ENCODE measurements at regions not wholly inside any gene's neighbourhood (a gene's known extent, or its start where the extent isn't known, plus 50 kb on each side); places are given as distances from the start of the nearest gene placed in this dataset.

DNA sequence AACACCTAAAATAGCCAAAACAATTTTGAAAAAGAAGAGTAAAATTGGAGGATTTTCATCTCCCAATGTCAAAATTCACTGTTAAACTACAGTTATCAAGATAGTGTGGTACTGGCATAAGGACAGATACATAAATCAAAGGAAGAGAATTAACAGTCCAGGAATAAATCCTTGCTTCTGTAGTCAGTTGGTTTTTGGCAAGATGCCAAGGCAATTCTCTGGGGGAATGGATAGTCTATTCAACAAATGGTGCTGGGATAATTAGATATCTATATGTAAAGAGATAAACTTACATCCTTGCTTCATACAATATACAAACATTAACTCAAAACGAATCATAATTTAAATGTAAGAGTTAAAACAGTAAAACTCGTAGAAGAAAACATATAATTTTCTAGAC, 57.9 kb upstream of the SELENOK start:
- Histone ChIP-seq H3K4me3 (no peak overlapping the region), H3K27me3 (no peaks in the 10 kb centered on the region)
- 38 to 49% (median 42%) methylated on average over 2 of the region's 2 CpGs for WGBS, 3 donors

DNA sequence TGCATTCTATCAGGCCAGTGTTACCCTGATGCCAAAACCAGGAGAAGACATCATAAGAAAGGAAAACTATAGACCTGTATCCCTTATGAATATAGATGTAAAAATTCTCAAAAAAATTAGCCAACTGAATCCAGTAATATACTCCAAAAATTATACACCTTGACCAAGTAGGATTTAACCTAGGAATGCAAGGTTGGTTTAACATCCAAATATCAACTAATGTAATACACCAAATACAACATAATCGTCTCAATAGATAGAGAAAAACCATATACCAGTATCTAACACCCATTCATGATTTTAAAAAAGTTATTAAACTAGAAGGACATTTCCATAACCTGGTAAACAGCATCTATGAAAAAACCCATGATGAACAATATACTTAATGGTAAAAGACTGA, 56.5 kb upstream of the SELENOK start:
- WGBS, 3 donors: 86 to 88% (median 87%) methylated on average over 1 of the region's 1 CpG
- no peaks in the 10 kb centered on the region for H3K9me3 ChIP-seq

More for the DNA sequence above, 57.9 kb upstream of the SELENOK start:
- H3K9me3 ChIP-seq: no peaks in the 10 kb centered on the region
- no peaks in the 10 kb centered on the region for H3K36me3 ChIP-seq
- H3K27ac ChIP-seq: no peak overlapping the region
- TF ChIP-seq, protein P1, sequence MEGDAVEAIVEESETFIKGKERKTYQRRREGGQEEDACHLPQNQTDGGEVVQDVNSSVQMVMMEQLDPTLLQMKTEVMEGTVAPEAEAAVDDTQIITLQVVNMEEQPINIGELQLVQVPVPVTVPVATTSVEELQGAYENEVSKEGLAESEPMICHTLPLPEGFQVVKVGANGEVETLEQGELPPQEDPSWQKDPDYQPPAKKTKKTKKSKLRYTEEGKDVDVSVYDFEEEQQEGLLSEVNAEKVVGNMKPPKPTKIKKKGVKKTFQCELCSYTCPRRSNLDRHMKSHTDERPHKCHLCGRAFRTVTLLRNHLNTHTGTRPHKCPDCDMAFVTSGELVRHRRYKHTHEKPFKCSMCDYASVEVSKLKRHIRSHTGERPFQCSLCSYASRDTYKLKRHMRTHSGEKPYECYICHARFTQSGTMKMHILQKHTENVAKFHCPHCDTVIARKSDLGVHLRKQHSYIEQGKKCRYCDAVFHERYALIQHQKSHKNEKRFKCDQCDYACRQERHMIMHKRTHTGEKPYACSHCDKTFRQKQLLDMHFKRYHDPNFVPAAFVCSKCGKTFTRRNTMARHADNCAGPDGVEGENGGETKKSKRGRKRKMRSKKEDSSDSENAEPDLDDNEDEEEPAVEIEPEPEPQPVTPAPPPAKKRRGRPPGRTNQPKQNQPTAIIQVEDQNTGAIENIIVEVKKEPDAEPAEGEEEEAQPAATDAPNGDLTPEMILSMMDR (IDR thresholded peaks at IDR 0.05): no peak
- TF ChIP-seq POLR2A (IDR thresholded peaks at IDR 0.05) (no peak), EP300 (IDR thresholded peaks at IDR 0.05) (no peak)
- intact Hi-C loops (cut with DNase I): no loop called here
- H3K4me1 ChIP-seq (ENCODE audit: insufficient read depth): no peaks in the 10 kb centered on the region
- no peak for DNase-seq

DNA sequence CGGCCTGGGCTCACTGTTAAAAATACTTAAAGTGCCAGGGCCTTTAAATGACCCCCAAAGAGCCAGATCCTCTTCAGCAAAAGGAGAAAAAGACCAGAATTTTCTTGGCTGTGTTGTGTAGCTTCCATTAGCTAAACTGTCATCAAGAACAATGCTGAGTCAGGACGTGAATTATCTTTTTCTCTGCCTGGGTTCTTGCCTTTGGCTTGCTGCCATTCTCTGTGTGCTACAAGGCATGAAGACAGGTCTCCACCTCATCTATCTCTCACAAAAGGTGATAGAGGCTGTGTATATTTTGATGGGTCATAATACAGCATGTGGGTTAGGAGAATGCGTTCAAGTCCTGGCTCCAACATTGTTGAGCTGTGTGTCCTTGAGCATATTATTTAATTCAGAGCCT, 52.4 kb upstream of the SELENOK start:
- no peak for DNase-seq
- 46 to 53% (median 49%) methylated on average over 3 of the region's 3 CpGs for whole genome bisulfite sequencing, 3 donors
- no peaks in the 10 kb centered on the region for H3K4me1 ChIP-seq (ENCODE audit: insufficient read depth)
- no peak overlapping the region for H3K27ac ChIP-seq
- H3K9me3 ChIP-seq: no peaks in the 10 kb centered on the region
- H3K36me3 ChIP-seq: no peaks in the 10 kb centered on the region
- intact Hi-C loops (cut with DNase I): no loop called here
- H3K4me3 ChIP-seq: no peak overlapping the region
- H3K27me3 ChIP-seq: no peaks in the 10 kb centered on the region
- TF ChIP-seq POLR2A (IDR thresholded peaks at IDR 0.05) (no peak), EP300 (IDR thresholded peaks at IDR 0.05) (no peak)
- TF ChIP-seq, protein P1 (IDR thresholded peaks at IDR 0.05): no peak

More for the DNA sequence above, 56.5 kb upstream of the SELENOK start:
- DNase-seq: no peak
- TF ChIP-seq, protein P1 (IDR thresholded peaks at IDR 0.05): no peak
- no peak for TF ChIP-seq EP300 (IDR thresholded peaks at IDR 0.05)
- no peak for TF ChIP-seq POLR2A (IDR thresholded peaks at IDR 0.05)
- Histone ChIP-seq H3K27me3 (no peaks in the 10 kb centered on the region), H3K36me3 (no peaks in the 10 kb centered on the region), H3K27ac (no peak overlapping the region), H3K4me3 (no peak overlapping the region), H3K4me1 (ENCODE audit: insufficient read depth) (no peaks in the 10 kb centered on the region)
- intact Hi-C loops (cut with DNase I): no loop called here

DNA sequence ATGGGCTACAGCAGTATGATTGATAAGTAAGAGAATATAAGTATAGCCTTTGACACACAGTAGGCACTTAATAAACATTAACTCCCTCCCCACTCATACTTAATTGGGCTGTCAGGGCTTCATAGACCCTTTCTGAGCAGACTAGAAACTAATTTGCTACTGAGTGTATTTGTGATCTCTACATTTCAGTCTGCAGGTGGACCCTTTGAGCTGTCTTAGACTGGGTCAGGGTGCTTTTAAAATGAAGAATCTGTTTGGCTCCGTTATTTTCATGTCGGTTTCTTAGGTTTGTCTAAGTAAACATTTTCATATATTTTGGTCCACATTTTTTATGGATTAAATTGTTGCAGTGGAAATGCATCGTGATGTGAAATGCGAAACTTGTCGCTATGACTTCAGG, 50.3 kb upstream of the SELENOK start:
- intact Hi-C loops (cut with DNase I): no loop called here
- WGBS, 3 donors: 22 to 23% (median 23%) methylated on average over 5 of the region's 5 CpGs

More for the DNA sequence above, 50.3 kb upstream of the SELENOK start:
- no peak for DNase-seq
- H3K36me3 ChIP-seq: no peaks in the 10 kb centered on the region
- no peaks in the 10 kb centered on the region for H3K9me3 ChIP-seq
- no peaks in the 10 kb centered on the region for H3K27me3 ChIP-seq
- TF ChIP-seq, protein P1 (IDR thresholded peaks at IDR 0.05): no peak
- TF ChIP-seq POLR2A (IDR thresholded peaks at IDR 0.05): no peak
- TF ChIP-seq EP300 (IDR thresholded peaks at IDR 0.05): no peak
- H3K4me1 ChIP-seq (ENCODE audit: insufficient read depth): no peaks in the 10 kb centered on the region
- no peak overlapping the region for H3K4me3 ChIP-seq
- H3K27ac ChIP-seq: no peak overlapping the region
